Smooth muscle cell of the brain vasculature (primary cell): ENCODE measurements at regions not wholly inside any gene's neighbourhood (a gene's known extent, or its start where the extent isn't known, plus 50 kb on each side); places are given as distances from the start of the nearest gene placed in this dataset.
"Not testable (repeated sequence)": the region's sequence is repeated elsewhere in the genome, so short reads cannot be mapped to it uniquely, and the experiment has no call there.

Experiments used
- DNase-seq: peaks from one replicate; pipeline ENCODE4 v3.0.0-alpha.2; 2012; ENCODE audit warnings: low read depth, low spot score

DNA sequence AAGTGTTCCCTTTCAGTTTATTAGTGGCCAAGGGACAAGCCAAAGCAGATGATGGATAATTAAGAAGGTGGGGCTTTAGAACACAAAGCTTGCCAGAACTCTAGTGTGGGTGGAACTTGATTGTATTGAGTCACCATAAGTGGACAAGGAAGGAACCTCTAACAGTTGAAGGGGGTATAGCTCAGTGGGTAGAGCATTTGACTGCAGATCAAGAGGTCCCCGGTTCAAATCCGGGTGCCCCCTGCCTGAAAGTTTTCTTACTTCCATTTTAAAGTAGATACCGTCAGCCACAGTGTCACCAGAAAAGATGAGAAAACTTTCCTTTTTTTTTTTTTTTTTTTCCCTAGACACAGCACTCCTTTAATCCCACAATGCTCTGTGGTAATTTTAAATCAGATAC is 152.3 kb downstream of the MTHFS start:
- DNase-seq: not testable (repeated sequence)

DNA sequence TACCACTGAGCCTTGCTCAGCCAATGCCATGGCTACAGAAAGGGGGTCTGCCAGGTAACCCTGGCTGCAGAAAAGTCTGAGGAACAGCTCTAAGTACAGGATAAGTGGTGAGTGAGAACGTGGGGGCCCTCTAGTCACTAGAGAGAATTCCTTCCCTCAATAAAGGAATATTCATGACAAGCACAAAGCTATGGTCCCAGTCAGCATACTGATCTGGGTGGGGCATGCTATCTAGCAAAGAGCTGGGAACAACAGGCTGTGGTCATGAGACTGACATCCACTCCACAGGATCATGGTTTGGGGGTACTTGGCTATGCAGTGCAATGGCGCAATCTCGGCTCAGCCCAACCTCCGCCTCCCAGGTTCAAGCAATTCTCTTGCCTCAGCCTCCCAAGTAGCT is 140.4 kb downstream of the MTHFS start:
- DNase-seq: no peak

DNA sequence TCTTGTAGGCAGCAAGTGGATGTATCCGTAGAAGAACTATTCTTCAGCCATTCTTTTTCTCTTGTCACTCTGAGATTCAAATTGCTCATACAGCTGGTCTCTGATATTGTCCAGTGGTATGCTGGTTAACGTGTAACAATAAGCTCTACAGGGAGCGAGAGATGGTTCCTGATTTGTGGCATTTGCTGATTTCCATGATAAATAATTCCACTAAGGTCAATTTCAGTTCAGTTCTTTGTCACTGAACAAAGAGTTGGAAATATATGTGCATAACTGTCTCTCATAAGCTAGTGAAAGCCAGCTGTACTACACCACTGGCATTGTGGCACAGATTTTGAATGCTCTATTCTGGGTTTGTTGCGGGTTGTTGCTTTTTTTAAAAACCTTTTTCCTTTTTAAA is 131.7 kb downstream of the MTHFS start:
- no peak for DNase-seq

DNA sequence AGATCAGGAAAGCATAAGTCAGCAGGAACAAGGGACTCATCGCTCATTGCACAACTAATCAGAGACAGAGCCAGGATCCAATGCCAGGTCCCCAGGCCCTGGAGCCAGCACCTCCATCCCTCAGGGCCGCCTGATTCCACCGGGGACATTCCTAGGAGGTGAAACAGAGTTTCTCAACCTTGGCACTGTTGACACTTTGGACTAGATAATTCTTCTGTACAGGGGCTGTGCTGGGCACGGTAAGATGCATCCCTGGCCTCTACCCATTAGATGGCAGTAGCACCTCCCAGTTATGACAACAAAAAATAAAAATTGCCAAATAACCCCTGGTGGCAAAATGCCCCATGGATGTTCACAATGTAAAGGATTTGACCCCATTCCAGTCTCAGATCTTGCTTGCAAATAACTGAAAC is 127.7 kb downstream of the MTHFS start:
- no peak for DNase-seq

DNA sequence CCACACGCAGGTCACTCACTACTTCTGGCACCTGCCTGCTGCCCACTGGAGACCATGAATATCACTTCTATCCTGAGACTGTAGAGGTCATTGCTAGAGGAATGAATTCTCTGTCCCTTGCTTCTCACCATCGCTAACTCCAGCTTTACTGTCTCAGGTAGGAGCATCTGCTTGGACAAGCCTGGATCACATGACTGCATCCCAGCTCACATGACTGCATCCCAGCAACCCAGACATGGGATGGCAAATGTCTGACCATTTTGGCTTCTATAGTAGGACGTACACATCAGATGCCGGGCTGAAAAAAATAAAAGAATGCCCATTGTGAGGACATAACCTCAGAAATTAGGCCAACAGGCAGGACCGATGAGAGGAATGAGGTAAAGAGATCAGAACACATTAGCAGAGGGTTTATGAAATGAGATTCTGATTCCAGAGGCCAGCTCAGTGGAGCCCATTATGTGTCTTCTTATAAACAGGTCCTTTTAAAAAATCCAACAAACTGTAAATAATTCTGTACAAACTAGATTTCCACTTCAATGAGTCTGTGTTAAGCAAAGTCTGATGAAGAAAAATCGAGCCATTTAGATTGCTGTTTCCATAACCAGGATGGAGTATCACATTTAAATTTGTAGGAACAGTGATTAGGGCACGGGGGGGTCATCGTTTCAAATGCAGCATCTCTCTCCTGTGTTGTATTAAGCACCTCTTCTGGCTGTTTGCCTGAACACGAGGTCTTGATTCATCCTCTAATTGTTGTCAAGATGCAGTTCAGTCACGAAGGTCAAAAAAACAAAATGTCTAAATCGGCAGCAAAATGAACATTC is 126.7 kb downstream of the MTHFS start:
- no peak for DNase-seq

DNA sequence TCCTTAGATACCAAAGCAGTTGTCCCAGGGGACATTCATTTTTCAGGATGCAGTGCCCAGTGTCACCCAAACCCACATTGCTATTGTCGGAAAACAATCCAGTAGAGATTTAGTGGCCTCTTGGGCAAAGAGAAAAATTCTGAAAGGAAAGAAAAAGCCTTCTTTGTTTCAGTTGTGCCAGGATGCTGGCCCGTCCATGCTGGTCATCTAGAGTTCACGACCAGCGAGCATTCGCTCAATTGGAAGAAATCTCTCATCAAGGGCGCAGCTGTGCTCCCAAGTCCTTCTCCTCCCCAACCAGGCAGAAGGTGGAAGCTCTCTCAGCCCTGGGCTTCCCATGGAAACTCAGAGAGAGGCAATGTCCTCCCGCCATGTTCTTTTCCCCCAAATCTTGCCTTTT is 123.7 kb downstream of the MTHFS start:
- no peak for DNase-seq

DNA sequence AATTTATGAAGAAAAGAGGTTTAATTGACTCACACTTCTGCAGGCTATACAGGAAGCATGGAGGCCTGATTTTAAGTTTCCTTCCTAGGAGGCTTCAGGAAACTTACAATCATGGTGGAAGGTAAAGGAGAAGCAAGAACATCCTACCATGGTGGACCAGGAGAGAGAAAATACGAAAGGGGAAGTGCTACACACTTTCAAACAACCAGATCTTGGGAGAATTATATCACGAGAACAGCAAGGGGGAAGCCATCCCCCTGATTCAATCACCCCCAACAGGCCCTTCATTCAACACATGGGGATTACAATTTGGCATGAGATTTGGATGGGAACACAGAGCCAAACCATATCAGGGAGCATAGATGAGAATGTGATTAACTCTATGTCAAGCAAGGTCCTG is 121.0 kb downstream of the MTHFS start:
- no peak for DNase-seq

DNA sequence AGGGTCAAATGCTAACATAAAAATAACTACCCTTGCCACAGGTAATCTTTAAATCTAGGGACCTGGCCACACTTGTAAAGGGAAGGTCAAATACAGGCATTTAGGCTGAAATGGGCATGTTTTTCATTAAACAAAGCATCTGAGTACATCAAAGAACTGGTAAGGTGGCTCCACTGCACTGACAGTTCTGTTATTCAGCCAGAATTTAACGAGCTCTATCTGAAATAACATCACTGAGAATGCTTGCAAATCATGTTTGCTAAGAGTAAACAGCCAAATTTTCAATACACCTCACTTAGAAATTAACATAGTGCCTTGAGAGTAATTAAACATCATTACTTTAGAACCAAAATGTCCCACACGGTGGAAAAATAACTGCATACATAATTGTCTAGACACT is 118.9 kb downstream of the MTHFS start:
- DNase-seq: no peak

DNA sequence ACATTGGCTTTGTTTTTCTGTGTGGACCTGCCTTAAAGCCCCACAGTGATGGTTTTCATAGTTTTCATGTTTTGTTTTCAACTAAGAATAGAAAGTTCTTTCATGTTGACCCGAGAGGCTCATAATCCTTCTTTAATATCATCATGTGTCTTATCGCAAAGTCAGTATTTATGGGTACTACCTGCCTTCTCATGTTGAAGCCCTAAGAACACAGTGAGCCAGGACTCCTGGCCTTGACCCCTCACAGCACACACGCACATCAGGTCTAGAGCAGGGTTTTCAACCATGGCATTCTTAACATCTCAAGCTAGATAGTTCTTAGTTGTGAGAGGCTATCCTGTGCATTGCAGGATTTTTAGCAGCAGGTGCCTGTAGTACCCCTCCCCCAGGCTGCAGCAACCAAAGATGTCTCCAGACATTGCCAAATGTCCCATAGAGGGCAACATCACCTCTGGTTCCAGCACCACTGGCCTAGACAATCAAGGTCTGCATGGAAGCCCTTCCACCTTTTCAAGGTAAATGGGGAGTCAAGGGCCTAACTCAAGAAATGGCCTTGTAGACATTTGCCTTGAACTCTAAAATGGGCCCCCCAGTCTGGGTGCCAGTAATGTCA is 118.3 kb downstream of the MTHFS start:
- DNase-seq: no peak

DNA sequence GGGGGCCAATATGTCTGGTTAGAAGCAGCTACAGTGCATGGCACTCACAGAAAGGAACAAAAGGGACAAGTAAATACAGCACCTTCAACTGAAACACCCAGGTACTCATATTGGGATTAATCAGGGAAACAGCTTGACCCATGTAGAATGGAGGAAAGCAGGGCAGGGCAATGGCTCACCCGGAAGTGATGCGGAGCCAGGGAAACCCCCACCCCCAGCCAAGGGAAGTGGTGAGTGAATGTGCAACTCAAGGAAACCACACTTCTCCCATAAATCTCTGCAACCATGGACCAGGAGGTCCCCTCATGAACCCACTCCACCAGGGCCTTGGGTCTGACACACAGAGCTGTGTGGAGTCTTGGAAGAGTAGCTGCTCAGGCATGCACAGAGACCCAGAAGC is 117.1 kb downstream of the MTHFS start:
- DNase-seq: no peak

DNA sequence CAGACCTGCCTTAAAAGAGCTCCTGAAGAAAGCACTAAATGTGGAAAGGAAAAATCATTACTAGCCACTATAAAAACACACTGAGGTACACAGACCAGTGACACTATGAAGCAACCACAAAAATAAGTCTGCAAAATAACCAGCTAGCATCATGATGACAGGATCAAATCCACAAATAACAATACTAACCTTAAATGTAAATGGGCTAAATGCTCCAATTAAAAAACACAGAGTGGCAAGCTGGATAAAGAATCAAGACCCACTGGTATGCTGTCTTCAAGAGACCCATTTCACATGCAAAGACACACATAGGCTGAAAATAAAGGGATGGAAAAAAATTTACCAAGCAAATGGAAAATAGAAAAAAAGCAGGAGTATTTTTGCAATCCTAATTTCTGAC is 114.5 kb downstream of the MTHFS start:
- not testable (repeated sequence) for DNase-seq
